Panc1 (cell line): ENCODE measurements at regions not wholly inside any gene's neighbourhood (a gene's known extent, or its start where the extent isn't known, plus 50 kb on each side); places are given as distances from the start of the nearest gene placed in this dataset.

Source experiments
- ATAC-seq: fragments of 200-7000 bp; cut with Tn5 transposase; 2 replicates; pipeline ENCODE4 v1.9.1; 2020; ENCODE audit warnings: mild to moderate bottlenecking, moderate library complexity
- BruUV-seq: library from RNA; stranded (reverse); fragments of 400-500 nt; replicated peaks from 2 replicates; lab custom pipeline; 2021; lab: Mats Ljungman, UMichigan
- CTCF ChIA-PET: fragments of 300-600 bp; sonication (Branson Sonifier 250); formaldehyde crosslinking; loops from one replicate; lab custom pipeline; 2022; ENCODE audit warnings: antibody characterized with exemption; lab: Charles Lee
- POLR2A ChIA-PET: fragments of 300-600 bp; sonication (Branson Sonifier 250); formaldehyde crosslinking; loops from one replicate; lab custom pipeline; 2022; ENCODE audit warnings: antibody characterized with exemption; lab: Charles Lee
- DNase-seq: peaks from one replicate; pipeline ENCODE4 v3.0.0-alpha.2; 2010; ENCODE audit warnings: low read depth, low spot score
- H3K27ac ChIP-seq: 2 replicates; pipeline ENCODE4 v1.5.1; 2011; ENCODE audit warnings: mild to moderate bottlenecking, low read length, inconsistent platforms
- H3K27me3 ChIP-seq: fragments of 200-500 bp; sonication (Bioruptor generic); 2 replicates; pipeline ENCODE4 v1.6.0; 2014; ENCODE audit warnings: low read length, inconsistent platforms; ENCODE audit not compliant: control insufficient read depth, insufficient read depth
- H3K36me3 ChIP-seq: fragments of 200-500 bp; sonication (Bioruptor generic); 2 replicates; pipeline ENCODE4 v1.5.1; 2014; ENCODE audit warnings: inconsistent platforms, mild to moderate bottlenecking, low read length, moderate library complexity; ENCODE audit not compliant: control insufficient read depth, insufficient read depth
- H3K4me1 ChIP-seq: 2 replicates; pipeline ENCODE4 v1.5.1; 2011; ENCODE audit warnings: inconsistent platforms, mild to moderate bottlenecking, low read length, moderate library complexity; ENCODE audit not compliant: control insufficient read depth, insufficient read depth
- H3K4me3 ChIP-seq, 2 experiments: 2 replicates each; pipeline ENCODE4 v1.5.1; 2011 to 2012; ENCODE audit warnings: low read depth in 2 of 2, low read length in 2 of 2, mild to moderate bottlenecking in 2 of 2, inconsistent platforms in 1 of 2, moderate library complexity in 1 of 2
- H3K9me3 ChIP-seq: fragments of 200-500 bp; sonication (Bioruptor generic); 2 replicates; pipeline ENCODE4 v1.5.1; 2014; ENCODE audit warnings: low read depth, mild to moderate bottlenecking, inconsistent platforms, low read length, moderate library complexity; ENCODE audit not compliant: control insufficient read depth, insufficient read depth
- POLR2AphosphoS5 ChIP-seq: IDR thresholded peaks from 2 replicates; pipeline ENCODE4 v1.6.1; 2012; ENCODE audit warnings: mild to moderate bottlenecking, low read depth, low read length, moderate library complexity
- SIN3A ChIP-seq: IDR thresholded peaks from 2 replicates; pipeline ENCODE4 v1.6.1; 2012; ENCODE audit warnings: low read depth, mild to moderate bottlenecking, low read length, moderate library complexity, borderline replicate concordance; ENCODE audit not compliant: insufficient read depth
- in situ Hi-C: cut with HindIII; loops from 2 replicates; pipeline ENCODE4 v1.10.0; 2016; ENCODE audit warnings: low sequenced_read_pairs, low pct_unique_long_range_greater_than_20kb
- intact Hi-C: fragments of 100-400 bp; cut with micrococcal nuclease; formaldehyde crosslinking; loops from one replicate; pipeline ENCODE4 v1.10.0; 2022; ENCODE audit not compliant: unreplicated experiment
- TF ChIP-seq, protein P1 (sequence below), 2 experiments: IDR thresholded peaks; 2 replicates each; pipeline ENCODE4 v1.6.1; 2011 to 2012; ENCODE audit warnings: low read depth in 2 of 2, control low read depth in 1 of 2, low read length in 1 of 2, mild to moderate bottlenecking in 1 of 2, moderate library complexity in 1 of 2; ENCODE audit not compliant: insufficient read depth in 1 of 2
- TF ChIP-seq, protein P2 (sequence below): fragments of 450-650 bp; IDR thresholded peaks from 2 replicates; pipeline ENCODE4 v1.5.1; 2017; ENCODE audit warnings: mild to moderate bottlenecking

DNA sequence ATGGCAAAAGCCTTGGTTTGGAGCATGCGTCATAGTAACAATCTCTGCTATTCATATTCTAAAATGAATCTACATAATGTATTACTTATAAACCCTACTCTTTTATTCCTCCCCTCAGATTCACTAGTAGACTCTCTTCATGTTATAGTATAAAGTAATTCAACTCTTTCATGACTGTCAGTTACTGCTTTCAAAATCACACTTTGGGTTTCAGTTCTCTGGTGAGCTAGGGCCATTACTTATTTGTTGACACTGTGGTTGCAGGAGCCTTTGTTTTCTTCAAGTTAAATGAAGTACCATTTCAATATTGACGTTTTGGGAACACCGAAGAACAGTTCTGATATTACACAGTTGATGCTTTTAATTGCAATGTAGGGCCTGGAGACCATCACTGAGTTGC lies 378.4 kb downstream of the DDX10 start:
- no peaks in the 10 kb centered on the region for H3K36me3 ChIP-seq
- in situ Hi-C loops: no loop called here
- POLR2A ChIA-PET: no interaction called here
- H3K9me3 ChIP-seq: no peaks in the 10 kb centered on the region
- H3K4me3 ChIP-seq: no peak overlapping the region
- no peak overlapping the region for H3K27ac ChIP-seq
- intact Hi-C loops: no loop called here
- no peak for DNase-seq
- no peaks in the 10 kb centered on the region for H3K27me3 ChIP-seq
- no peak for ATAC-seq
- TF ChIP-seq, protein P1, sequence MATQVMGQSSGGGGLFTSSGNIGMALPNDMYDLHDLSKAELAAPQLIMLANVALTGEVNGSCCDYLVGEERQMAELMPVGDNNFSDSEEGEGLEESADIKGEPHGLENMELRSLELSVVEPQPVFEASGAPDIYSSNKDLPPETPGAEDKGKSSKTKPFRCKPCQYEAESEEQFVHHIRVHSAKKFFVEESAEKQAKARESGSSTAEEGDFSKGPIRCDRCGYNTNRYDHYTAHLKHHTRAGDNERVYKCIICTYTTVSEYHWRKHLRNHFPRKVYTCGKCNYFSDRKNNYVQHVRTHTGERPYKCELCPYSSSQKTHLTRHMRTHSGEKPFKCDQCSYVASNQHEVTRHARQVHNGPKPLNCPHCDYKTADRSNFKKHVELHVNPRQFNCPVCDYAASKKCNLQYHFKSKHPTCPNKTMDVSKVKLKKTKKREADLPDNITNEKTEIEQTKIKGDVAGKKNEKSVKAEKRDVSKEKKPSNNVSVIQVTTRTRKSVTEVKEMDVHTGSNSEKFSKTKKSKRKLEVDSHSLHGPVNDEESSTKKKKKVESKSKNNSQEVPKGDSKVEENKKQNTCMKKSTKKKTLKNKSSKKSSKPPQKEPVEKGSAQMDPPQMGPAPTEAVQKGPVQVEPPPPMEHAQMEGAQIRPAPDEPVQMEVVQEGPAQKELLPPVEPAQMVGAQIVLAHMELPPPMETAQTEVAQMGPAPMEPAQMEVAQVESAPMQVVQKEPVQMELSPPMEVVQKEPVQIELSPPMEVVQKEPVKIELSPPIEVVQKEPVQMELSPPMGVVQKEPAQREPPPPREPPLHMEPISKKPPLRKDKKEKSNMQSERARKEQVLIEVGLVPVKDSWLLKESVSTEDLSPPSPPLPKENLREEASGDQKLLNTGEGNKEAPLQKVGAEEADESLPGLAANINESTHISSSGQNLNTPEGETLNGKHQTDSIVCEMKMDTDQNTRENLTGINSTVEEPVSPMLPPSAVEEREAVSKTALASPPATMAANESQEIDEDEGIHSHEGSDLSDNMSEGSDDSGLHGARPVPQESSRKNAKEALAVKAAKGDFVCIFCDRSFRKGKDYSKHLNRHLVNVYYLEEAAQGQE (IDR thresholded peaks at IDR 0.05; ENCODE audit: insufficient read depth in 1 of 2, low read depth in 2 of 2, low read length in 1 of 2): no peak
- TF ChIP-seq SIN3A: no peak
- CTCF ChIA-PET: no interaction called here
- no peaks in the 10 kb centered on the region for H3K4me1 ChIP-seq
- no TSS peak for BruUV-seq

DNA sequence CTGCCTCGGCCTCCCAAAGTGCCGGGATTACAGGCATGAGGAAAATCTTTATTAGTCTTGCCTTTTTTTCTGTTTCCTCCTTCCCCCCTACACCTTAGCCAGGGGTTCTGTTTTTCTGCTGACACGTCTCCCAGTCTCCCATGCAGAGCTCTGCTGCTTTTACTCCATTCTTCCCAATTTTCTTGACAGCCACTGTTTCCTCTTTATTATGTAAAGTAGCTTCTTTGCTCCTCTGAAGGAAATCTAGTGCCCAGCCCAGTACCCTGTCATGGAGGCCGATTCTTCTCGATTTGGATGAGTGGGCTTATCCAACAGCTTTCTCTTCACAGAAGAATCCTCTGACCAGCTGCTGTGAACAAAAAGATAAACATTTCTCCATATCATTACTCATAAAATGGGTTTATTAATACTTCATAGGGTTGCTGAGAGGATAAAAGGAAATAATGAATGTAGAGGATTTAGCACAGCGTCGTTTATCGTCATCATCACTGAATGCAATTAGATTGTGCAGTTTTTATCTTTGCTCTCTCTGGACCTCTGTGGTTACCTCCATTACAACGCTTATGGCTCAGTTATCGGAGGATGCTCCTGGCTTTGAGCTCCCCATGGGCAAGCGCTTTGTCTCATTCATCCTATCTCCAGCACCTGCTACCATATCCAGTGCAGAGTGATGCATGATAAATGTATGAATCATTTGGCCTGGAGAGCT lies 375.6 kb upstream of the C11orf87 start:
- no peaks in the 10 kb centered on the region for H3K27me3 ChIP-seq
- no peak overlapping the region for H3K27ac ChIP-seq
- intact Hi-C loops: no loop called here
- no TSS peak for BruUV-seq
- ATAC-seq: no peak
- in situ Hi-C loops: no loop called here
- ChIA-PET POLR2A (no interaction called here), CTCF (no interaction called here)
- TF ChIP-seq, protein P1 (IDR thresholded peaks at IDR 0.05; ENCODE audit: insufficient read depth in 1 of 2, low read depth in 2 of 2, low read length in 1 of 2): no peak
- TF ChIP-seq, protein P2, sequence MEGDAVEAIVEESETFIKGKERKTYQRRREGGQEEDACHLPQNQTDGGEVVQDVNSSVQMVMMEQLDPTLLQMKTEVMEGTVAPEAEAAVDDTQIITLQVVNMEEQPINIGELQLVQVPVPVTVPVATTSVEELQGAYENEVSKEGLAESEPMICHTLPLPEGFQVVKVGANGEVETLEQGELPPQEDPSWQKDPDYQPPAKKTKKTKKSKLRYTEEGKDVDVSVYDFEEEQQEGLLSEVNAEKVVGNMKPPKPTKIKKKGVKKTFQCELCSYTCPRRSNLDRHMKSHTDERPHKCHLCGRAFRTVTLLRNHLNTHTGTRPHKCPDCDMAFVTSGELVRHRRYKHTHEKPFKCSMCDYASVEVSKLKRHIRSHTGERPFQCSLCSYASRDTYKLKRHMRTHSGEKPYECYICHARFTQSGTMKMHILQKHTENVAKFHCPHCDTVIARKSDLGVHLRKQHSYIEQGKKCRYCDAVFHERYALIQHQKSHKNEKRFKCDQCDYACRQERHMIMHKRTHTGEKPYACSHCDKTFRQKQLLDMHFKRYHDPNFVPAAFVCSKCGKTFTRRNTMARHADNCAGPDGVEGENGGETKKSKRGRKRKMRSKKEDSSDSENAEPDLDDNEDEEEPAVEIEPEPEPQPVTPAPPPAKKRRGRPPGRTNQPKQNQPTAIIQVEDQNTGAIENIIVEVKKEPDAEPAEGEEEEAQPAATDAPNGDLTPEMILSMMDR: no peak
- TF ChIP-seq POLR2AphosphoS5 (no peak), SIN3A (no peak)
- H3K36me3 ChIP-seq: no peaks in the 10 kb centered on the region
- H3K4me1 ChIP-seq: no peaks in the 10 kb centered on the region
- no peak for DNase-seq
- no peak overlapping the region for H3K4me3 ChIP-seq
- no peaks in the 10 kb centered on the region for H3K9me3 ChIP-seq
